ENCODE measurements at regions not wholly inside any gene's neighbourhood (a gene's known extent, or its start where the extent isn't known, plus 50 kb on each side); places are given as distances from the start of the nearest gene placed in this dataset.
A peak's percentile ranks its signal among the peaks of the same experiment; 100 is the strongest.

DNA sequence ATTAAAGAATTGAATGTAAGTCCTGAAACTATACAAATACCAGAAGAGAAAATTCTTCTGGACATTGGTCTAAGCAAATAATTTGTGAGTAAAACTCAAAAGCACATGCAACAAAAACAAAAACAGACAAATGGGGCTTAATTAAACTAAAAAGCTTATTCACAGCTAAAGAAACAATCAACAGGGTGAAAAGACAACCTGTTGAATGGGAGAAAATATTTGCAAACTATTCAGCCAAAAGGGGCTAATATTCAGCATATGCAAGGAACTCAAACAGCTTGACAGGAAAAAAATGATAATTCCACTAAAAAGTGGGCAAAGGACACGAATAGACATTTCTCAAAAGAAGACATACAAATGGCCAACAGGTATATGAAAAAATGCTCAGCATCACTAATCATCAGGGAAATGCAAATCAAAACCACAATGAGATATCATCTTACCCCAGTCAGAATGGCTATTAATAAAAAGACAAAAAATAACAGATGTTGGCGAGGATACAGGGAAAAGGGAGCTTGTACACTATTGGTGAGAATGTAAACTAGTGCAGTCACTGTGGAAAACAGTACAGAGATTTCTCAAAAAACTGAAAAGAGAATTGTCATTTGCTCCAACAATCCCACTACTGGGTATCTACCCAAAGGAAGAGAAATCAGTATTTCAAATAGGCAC is 177.5 kb upstream of the RTL1 start:
- WGBS, 2 experiments (ENCODE audit: low coverage in 1 of 2, low lambda C conversion rate in 2 of 2, missing lambda C conversion rate in 2 of 2), result 82 to 90% methylated on average over 2 of the region's 2 CpGs
- H3F3A ChIP-seq (ENCODE audit: insufficient read depth), result no peaks in the 10 kb centered on the region
- H3K27ac ChIP-seq, result no peak overlapping the region
- in situ Hi-C loops (cut with MboI), result no loop called here
- no peak overlapping the region for H2AFZ ChIP-seq
- no peaks in the 10 kb centered on the region for H3K36me3 ChIP-seq (ENCODE audit: low read depth)
- H4K20me1 ChIP-seq (ENCODE audit: insufficient read depth), result no peaks in the 10 kb centered on the region
- TF ChIP-seq EZH2 (IDR thresholded peaks at IDR 0.05; ENCODE audit: insufficient read depth, poor library complexity, severe bottlenecking) (no peak), EZH2phosphoT487 (IDR thresholded peaks at IDR 0.05; ENCODE audit: insufficient read depth, low read depth) (no peak)
- H3K9ac ChIP-seq, result no peak overlapping the region
- peaks cover 51% of the 10 kb centered on the region for H3K27me3 ChIP-seq (replicated peaks; ENCODE audit: insufficient read depth)
- no peaks in the 10 kb centered on the region for H3K79me2 ChIP-seq (ENCODE audit: insufficient read depth)
- no peak overlapping the region for H3K4me3 ChIP-seq
- no peaks in the 10 kb centered on the region for H3K9me2 ChIP-seq (ENCODE audit: insufficient read depth)
- H3K4me1 ChIP-seq (ENCODE audit: insufficient read depth), result peaks cover 8% of the 10 kb centered on the region
- no peak for DNase-seq
- H3K9me3 ChIP-seq (ENCODE audit: low read depth), result no peaks in the 10 kb centered on the region
- no peak overlapping the region for H3K4me2 ChIP-seq (ENCODE audit: unreplicated experiment)

DNA sequence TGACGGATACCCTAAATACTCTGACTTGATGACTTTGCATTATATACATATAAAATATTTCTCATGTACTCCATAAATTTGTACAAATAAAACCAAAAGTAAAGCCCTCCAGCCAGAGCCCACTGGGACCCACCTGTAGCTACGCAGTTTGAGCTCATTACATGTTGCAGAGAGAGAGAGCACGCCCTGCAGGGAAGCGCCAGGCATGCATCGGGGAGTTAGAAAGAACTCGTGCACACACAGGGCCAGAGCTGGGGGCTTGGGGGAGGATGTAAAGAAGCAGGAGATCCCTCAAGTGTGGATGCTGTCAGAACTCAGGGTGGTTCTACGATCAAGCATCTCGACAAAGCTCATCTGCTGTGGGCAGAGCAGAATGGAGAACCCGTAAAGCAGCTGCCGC is 178.5 kb upstream of the RTL1 start:
- Histone ChIP-seq H4K20me1 (ENCODE audit: insufficient read depth) (no peaks in the 10 kb centered on the region), H2AFZ (no peak overlapping the region), H3K4me1 (ENCODE audit: insufficient read depth) (peaks cover 6% of the 10 kb centered on the region), H3K27me3 (replicated peaks; ENCODE audit: insufficient read depth) (peaks cover 48% of the 10 kb centered on the region), H3K79me2 (ENCODE audit: insufficient read depth) (no peaks in the 10 kb centered on the region), H3K9me2 (ENCODE audit: insufficient read depth) (no peaks in the 10 kb centered on the region), H3K9me3 (ENCODE audit: low read depth) (no peaks in the 10 kb centered on the region), H3K4me2 (ENCODE audit: unreplicated experiment) (no peak overlapping the region), H3K9ac (no peak overlapping the region), H3F3A (ENCODE audit: insufficient read depth) (no peaks in the 10 kb centered on the region), H3K36me3 (ENCODE audit: low read depth) (no peaks in the 10 kb centered on the region), H3K27ac (no peak overlapping the region), H3K4me3 (no peak overlapping the region)
- DNase-seq, result no peak
- in situ Hi-C loops (cut with MboI), result no loop called here
- 77 to 78% methylated on average over 10 of the region's 10 CpGs for WGBS, 2 experiments (ENCODE audit: low coverage in 1 of 2, low lambda C conversion rate in 2 of 2, missing lambda C conversion rate in 2 of 2)
- TF ChIP-seq EZH2 (IDR thresholded peaks at IDR 0.05; ENCODE audit: insufficient read depth, poor library complexity, severe bottlenecking), result no peak
- no peak for TF ChIP-seq EZH2phosphoT487 (IDR thresholded peaks at IDR 0.05; ENCODE audit: insufficient read depth, low read depth)

DNA sequence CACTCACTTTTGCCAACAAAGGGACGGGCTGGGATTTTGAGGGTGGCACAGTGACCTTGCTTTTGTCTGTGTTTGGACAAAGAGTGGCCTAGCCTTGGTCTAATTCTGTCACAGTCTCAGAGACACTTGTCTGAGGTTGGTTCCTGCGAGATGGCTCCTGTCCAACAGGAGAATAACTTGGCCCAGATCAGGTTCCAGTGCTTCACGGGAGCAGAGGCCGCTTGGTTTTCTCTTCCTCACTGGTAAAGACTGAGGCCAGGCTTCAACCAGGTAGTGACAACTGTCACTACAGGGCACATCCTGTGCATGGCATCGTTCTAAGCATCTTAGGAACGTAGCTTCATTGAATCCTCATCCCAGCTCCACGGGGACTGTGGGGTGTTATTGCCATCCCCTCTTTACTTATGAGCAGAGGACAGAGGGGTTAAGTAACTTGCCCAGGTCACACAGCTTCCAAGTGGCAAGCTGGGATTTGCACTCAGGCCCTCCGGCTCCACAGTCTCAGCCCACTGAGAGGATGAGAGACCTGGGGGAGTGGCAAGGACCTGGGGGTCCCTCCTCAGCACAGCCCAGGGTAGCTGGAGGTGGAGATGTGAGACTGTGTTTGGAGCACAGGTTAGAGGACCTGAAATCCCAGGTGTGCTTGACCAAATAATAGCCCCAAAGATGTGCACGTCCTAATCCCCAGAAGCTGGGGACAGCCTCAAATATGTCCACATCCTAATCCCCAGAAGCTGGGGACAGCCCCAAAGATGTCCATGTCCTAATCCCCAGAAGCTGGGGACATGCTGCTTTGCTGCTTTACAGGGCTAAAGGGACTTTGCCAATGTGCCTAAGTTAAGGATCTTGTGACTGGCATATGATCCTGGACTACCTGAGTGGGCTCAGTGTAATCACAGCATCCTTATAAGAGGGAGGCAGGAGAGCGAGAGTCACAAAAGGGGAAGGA is 179.2 kb upstream of the RTL1 start:
- WGBS, 2 experiments (ENCODE audit: low coverage in 1 of 2, low lambda C conversion rate in 2 of 2, missing lambda C conversion rate in 2 of 2), result 54 to 59% methylated on average over 10 of the region's 10 CpGs
- Histone ChIP-seq H3K27ac (no peak overlapping the region), H2AFZ (no peak overlapping the region), H3K27me3 (replicated peaks; ENCODE audit: insufficient read depth) (peaks cover 41% of the 10 kb centered on the region), H3K79me2 (ENCODE audit: insufficient read depth) (no peaks in the 10 kb centered on the region), H3K9ac (no peak overlapping the region), H3K9me2 (ENCODE audit: insufficient read depth) (no peaks in the 10 kb centered on the region), H3F3A (ENCODE audit: insufficient read depth) (no peaks in the 10 kb centered on the region), H3K9me3 (ENCODE audit: low read depth) (no peaks in the 10 kb centered on the region), H3K4me2 (ENCODE audit: unreplicated experiment) (no peak overlapping the region), H3K4me1 (ENCODE audit: insufficient read depth) (no peaks in the 10 kb centered on the region), H3K4me3 (no peak overlapping the region), H3K36me3 (ENCODE audit: low read depth) (no peaks in the 10 kb centered on the region), H4K20me1 (ENCODE audit: insufficient read depth) (no peaks in the 10 kb centered on the region)
- in situ Hi-C loops (cut with MboI), result no loop called here
- TF ChIP-seq EZH2 (IDR thresholded peaks at IDR 0.05; ENCODE audit: insufficient read depth, poor library complexity, severe bottlenecking), result no peak
- TF ChIP-seq EZH2phosphoT487 (IDR thresholded peaks at IDR 0.05; ENCODE audit: insufficient read depth, low read depth), result no peak
- no peak for DNase-seq

DNA sequence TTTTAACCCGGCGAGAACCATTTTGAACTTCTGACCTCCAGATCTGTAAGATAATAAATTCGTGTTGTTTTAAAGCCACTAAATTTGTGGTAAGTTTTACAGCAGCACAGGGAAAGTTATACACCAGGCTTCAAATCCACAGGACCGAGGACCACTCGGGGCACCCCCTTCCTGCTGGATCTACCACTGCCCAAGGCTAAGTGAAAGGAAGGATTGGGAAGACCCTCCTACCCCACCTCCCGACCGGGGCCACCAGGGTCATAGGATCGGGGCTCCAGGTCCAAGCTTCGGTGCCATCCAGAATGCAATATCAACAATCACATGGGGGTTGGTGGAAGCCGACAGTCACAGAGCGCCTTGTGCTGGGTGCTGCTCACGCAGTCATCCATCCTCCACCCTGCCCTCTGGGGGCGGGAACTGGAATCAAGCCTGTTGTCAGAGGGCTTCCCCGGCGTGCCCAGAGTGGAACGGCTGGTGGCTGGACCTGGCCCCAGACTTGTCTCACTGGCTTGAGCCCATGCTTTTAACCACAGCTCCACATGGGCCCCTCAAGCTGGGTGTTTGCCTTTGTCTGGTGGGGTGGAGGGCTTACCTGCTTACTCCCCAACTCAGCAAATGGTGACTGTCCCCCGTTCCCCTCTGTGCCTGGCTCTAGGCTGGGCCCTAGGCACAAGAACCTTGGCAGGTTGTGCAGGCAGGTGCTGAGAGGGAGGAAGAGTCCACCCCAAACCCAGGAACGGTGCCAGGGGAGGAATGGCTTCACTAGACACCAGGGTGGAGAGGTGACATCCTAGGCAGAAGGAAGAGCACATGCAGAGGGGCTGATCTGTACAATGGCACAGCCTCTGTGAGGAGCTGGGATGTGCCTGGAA is 180.3 kb upstream of the RTL1 start:
- no peaks in the 10 kb centered on the region for H3K36me3 ChIP-seq (ENCODE audit: low read depth)
- peaks cover 39% of the 10 kb centered on the region for H3K27me3 ChIP-seq (replicated peaks; ENCODE audit: insufficient read depth)
- H2AFZ ChIP-seq, result no peak overlapping the region
- no peak overlapping the region for H3K9ac ChIP-seq
- TF ChIP-seq EZH2 (IDR thresholded peaks at IDR 0.05; ENCODE audit: insufficient read depth, poor library complexity, severe bottlenecking), result no peak
- H3K79me2 ChIP-seq (ENCODE audit: insufficient read depth), result no peaks in the 10 kb centered on the region
- H3K4me3 ChIP-seq, result no peak overlapping the region
- no peaks in the 10 kb centered on the region for H3F3A ChIP-seq (ENCODE audit: insufficient read depth)
- in situ Hi-C loops (cut with MboI), result no loop called here
- H3K4me1 ChIP-seq (ENCODE audit: insufficient read depth), result no peaks in the 10 kb centered on the region
- DNase-seq, result peak; percentile 29
- H3K9me2 ChIP-seq (ENCODE audit: insufficient read depth), result no peaks in the 10 kb centered on the region
- 53 to 65% methylated on average over 18 of the region's 18 CpGs for WGBS, 2 experiments (ENCODE audit: low coverage in 1 of 2, low lambda C conversion rate in 2 of 2, missing lambda C conversion rate in 2 of 2)
- H3K27ac ChIP-seq, result no peak overlapping the region
- no peak overlapping the region for H3K4me2 ChIP-seq (ENCODE audit: unreplicated experiment)
- no peaks in the 10 kb centered on the region for H4K20me1 ChIP-seq (ENCODE audit: insufficient read depth)
- H3K9me3 ChIP-seq (ENCODE audit: low read depth), result no peaks in the 10 kb centered on the region
